DND-41 (cell line): ENCODE measurements at regions not wholly inside any gene's neighbourhood (a gene's known extent, or its start where the extent isn't known, plus 50 kb on each side); places are given as distances from the start of the nearest gene placed in this dataset.

Experiments used
- ATAC-seq: fragments of 200-7000 bp; cut with Tn5 transposase; 3 replicates; pipeline ENCODE4 v1.9.1; 2021; ENCODE audit warnings: low read depth; ENCODE audit not compliant: insufficient read depth
- DNase-seq: peaks from one replicate; pipeline ENCODE4 v3.0.0-alpha.2; 2020
- H2AFZ ChIP-seq: 2 replicates; pipeline ENCODE4 v1.6.0; 2012; ENCODE audit warnings: low read depth, low read length
- H3K27ac ChIP-seq: 2 replicates; pipeline ENCODE4 v1.5.1; 2012; ENCODE audit warnings: low read length, inconsistent platforms
- H3K27me3 ChIP-seq: fragments of 200-600 bp; sonication (generic); 2 replicates; pipeline ENCODE4 v1.6.0; 2012; ENCODE audit warnings: low read length, mild to moderate bottlenecking, inconsistent platforms; ENCODE audit not compliant: insufficient read depth, poor library complexity
- H3K36me3 ChIP-seq: 2 replicates; pipeline ENCODE4 v1.5.1; 2012; ENCODE audit warnings: low read length, inconsistent platforms; ENCODE audit not compliant: insufficient read depth
- H3K4me1 ChIP-seq: 2 replicates; pipeline ENCODE4 v1.5.1; 2012; ENCODE audit warnings: mild to moderate bottlenecking, low read length; ENCODE audit not compliant: insufficient read depth
- H3K4me2 ChIP-seq: 2 replicates; pipeline ENCODE4 v1.6.0; 2012; ENCODE audit warnings: mild to moderate bottlenecking, moderate library complexity, low read length, inconsistent platforms; ENCODE audit not compliant: insufficient read depth
- H3K4me3 ChIP-seq, 2 experiments: fragments of 200-600 bp in 1 of 2; shearing (Covaris generic) in 1 of 2; 2 replicates each; pipeline ENCODE4 v1.5.1; 2012 to 2016; ENCODE audit warnings: inconsistent platforms in 2 of 2, low read length in 2 of 2, mild to moderate bottlenecking in 2 of 2, low read depth in 1 of 2, moderate library complexity in 1 of 2
- H3K79me2 ChIP-seq: 2 replicates; pipeline ENCODE4 v1.6.0; 2012; ENCODE audit warnings: low read length, inconsistent platforms; ENCODE audit not compliant: insufficient read depth
- H3K9ac ChIP-seq: 2 replicates; pipeline ENCODE4 v1.6.0; 2012; ENCODE audit warnings: low read depth, mild to moderate bottlenecking, inconsistent platforms, low read length, moderate library complexity
- H3K9me3 ChIP-seq: 2 replicates; pipeline ENCODE4 v1.5.1; 2012; ENCODE audit warnings: low read length, moderate library complexity, mild to moderate bottlenecking, inconsistent platforms; ENCODE audit not compliant: insufficient read depth, severe bottlenecking
- H4K20me1 ChIP-seq: 2 replicates; pipeline ENCODE4 v1.6.0; 2012; ENCODE audit warnings: low read length; ENCODE audit not compliant: insufficient read depth
- EZH2 ChIP-seq: IDR thresholded peaks from 3 replicates; pipeline ENCODE4 v1.6.1; 2012; ENCODE audit warnings: borderline replicate concordance, low read depth, mild to moderate bottlenecking, moderate library complexity, low read length, inconsistent platforms; ENCODE audit not compliant: severe bottlenecking
- TF ChIP-seq, protein P1 (sequence below): IDR thresholded peaks from 2 replicates; pipeline ENCODE4 v1.5.1; 2012; ENCODE audit warnings: borderline replicate concordance, low read length, moderate library complexity, mild to moderate bottlenecking; ENCODE audit not compliant: poor library complexity, severe bottlenecking; ENCODE audit errors: extremely low read depth

DNA sequence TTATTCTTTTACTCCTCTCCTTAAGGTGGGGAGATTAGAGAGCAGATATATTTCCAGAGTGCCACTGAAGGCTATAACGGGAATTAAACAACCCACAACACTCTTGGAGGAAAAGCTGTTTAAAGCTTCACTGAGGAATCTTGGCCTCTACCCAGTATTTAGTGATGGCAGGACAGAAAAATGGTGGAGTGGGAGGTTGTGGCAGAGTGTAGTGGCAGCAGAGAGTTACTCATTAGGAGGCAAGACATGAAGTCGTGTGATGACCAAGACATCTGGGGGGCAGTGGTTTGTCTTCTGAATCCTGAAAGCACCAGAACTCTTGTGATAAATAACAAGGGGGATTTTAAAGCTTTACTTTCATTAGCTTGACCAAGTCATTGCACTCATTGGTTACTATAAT lies 563.5 kb upstream of the SLITRK5 start:
- Histone ChIP-seq H3K4me3 (no peak overlapping the region), H3K36me3 (no peaks in the 10 kb centered on the region), H3K4me2 (no peak overlapping the region), H3K9ac (no peak overlapping the region), H3K27me3 (no peaks in the 10 kb centered on the region), H4K20me1 (no peaks in the 10 kb centered on the region), H3K4me1 (no peaks in the 10 kb centered on the region), H3K9me3 (no peaks in the 10 kb centered on the region), H3K27ac (no peak overlapping the region), H2AFZ (no peak overlapping the region), H3K79me2 (no peaks in the 10 kb centered on the region)
- DNase-seq: no peak
- TF ChIP-seq, protein P1, sequence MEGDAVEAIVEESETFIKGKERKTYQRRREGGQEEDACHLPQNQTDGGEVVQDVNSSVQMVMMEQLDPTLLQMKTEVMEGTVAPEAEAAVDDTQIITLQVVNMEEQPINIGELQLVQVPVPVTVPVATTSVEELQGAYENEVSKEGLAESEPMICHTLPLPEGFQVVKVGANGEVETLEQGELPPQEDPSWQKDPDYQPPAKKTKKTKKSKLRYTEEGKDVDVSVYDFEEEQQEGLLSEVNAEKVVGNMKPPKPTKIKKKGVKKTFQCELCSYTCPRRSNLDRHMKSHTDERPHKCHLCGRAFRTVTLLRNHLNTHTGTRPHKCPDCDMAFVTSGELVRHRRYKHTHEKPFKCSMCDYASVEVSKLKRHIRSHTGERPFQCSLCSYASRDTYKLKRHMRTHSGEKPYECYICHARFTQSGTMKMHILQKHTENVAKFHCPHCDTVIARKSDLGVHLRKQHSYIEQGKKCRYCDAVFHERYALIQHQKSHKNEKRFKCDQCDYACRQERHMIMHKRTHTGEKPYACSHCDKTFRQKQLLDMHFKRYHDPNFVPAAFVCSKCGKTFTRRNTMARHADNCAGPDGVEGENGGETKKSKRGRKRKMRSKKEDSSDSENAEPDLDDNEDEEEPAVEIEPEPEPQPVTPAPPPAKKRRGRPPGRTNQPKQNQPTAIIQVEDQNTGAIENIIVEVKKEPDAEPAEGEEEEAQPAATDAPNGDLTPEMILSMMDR: no peak
- no peak for TF ChIP-seq EZH2
- ATAC-seq: no peak

DNA sequence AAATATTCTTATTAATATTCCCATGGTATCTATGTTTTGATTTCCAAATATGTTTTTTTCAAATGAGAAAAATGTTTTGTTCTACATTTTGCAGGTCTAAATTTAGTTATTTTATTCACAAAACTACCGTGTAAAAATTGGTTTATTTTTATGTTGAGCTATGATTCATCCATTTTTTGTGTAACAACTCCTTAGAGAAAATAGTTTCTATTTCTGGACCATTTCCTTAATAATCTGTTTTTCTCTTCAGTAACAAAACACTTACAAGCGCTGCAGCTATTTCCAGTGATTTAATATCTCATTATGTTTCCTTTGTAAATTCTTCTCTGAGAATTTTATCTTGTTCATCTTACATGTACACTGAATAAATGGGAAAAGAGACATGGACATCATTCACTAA lies 550.7 kb upstream of the SLITRK5 start:
- Histone ChIP-seq H3K4me1 (no peaks in the 10 kb centered on the region), H3K27ac (no peak overlapping the region), H3K9ac (no peak overlapping the region), H3K27me3 (no peaks in the 10 kb centered on the region), H3K4me3 (no peak overlapping the region), H2AFZ (no peak overlapping the region), H3K79me2 (no peaks in the 10 kb centered on the region), H3K36me3 (no peaks in the 10 kb centered on the region), H4K20me1 (no peaks in the 10 kb centered on the region), H3K9me3 (no peaks in the 10 kb centered on the region), H3K4me2 (no peak overlapping the region)
- DNase-seq (no peak), ATAC-seq (no peak)
- no peak for TF ChIP-seq EZH2
- TF ChIP-seq, protein P1: no peak

DNA sequence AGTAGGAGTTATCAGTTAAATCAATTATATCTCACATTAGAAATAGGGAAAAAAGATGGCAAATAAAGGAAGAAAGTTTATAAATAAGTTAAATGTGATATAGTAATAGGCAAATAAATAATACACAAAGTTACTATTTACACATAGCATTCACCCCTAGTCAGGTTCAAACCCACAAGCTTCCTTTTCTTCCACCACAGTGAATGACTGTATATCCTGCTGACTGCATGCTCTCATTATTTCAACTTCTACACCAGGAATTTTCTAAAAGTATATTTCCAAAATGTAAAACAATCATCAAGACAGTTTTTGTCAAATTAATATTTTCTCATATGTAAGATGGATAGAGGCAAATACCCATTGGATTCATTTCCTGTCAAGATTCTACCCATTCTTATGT lies 548.6 kb upstream of the SLITRK5 start:
- no peak for TF ChIP-seq EZH2
- TF ChIP-seq, protein P1: no peak
- Histone ChIP-seq H3K4me2 (no peak overlapping the region), H3K36me3 (no peaks in the 10 kb centered on the region), H2AFZ (no peak overlapping the region), H3K4me1 (no peaks in the 10 kb centered on the region), H3K9me3 (no peaks in the 10 kb centered on the region), H4K20me1 (no peaks in the 10 kb centered on the region), H3K79me2 (no peaks in the 10 kb centered on the region), H3K9ac (no peak overlapping the region), H3K27me3 (no peaks in the 10 kb centered on the region), H3K27ac (no peak overlapping the region), H3K4me3 (no peak overlapping the region)
- DNase-seq (no peak), ATAC-seq (no peak)
